Left ventricle myocardium superior (tissue), 1 donor: ENCODE measurements at regions not wholly inside any gene's neighbourhood (a gene's known extent, or its start where the extent isn't known, plus 50 kb on each side); places are given as distances from the start of the nearest gene placed in this dataset.
A peak's percentile ranks its signal among the peaks of the same experiment; 100 is the strongest.
"Not testable (repeated sequence)": the region's sequence is repeated elsewhere in the genome, so short reads cannot be mapped to it uniquely, and the experiment has no call there.

Experiments
- ATAC-seq: fragments of 200-7000 bp; cut with Tn5 transposase; one replicate; pipeline ENCODE4 v1.9.1; 2020; ENCODE audit warnings: mild to moderate bottlenecking, moderate library complexity
- DNase-seq: peaks from one replicate; pipeline ENCODE4 v3.0.0-alpha.2; 2020
- intact Hi-C: fragments of 100-400 bp; cut with micrococcal nuclease; formaldehyde crosslinking; loops from one replicate; pipeline ENCODE4 v1.11.0; 2022
- donor health status: DM: no; HTN: yes; CAD: no; lungs with severe emphysema.

GRCh38 chr15:44846156-44846555 is 109.8 kb downstream of the TRIM69 start:
- DNase-seq, intact Hi-C loops, ATAC-seq: not testable (repeated sequence)

GRCh38 chr15:44847555-44847954 is 108.9 kb upstream of the TERB2 start:
- DNase-seq, intact Hi-C loops, ATAC-seq: not testable (repeated sequence)

GRCh38 chr15:44848859-44849258 is 107.6 kb upstream of the TERB2 start:
- ATAC-seq, result peak; percentile 28
- intact Hi-C loops, DNase-seq: not testable (repeated sequence)

- intact Hi-C loops, DNase-seq, ATAC-seq: not testable (repeated sequence)
Observed at GRCh38 chr15:44849701-44850403, 106.6 kb upstream of the TERB2 start.

GRCh38 chr15:44853304-44853950 is 103.1 kb upstream of the TERB2 start:
- peak; percentile 57 for DNase-seq
- peak; percentile 71 for ATAC-seq
- intact Hi-C loops, result not testable (repeated sequence)

- intact Hi-C loops, ATAC-seq, DNase-seq: not testable (repeated sequence)
Observed at GRCh38 chr15:44854696-44855095, 101.8 kb upstream of the TERB2 start.

GRCh38 chr15:44856284-44856683 is 100.2 kb upstream of the TERB2 start:
- intact Hi-C loops, DNase-seq, ATAC-seq: not testable (repeated sequence)

- DNase-seq, intact Hi-C loops, ATAC-seq: not testable (repeated sequence)
Observed at GRCh38 chr15:44857164-44857710, 99.2 kb upstream of the TERB2 start.

- DNase-seq, ATAC-seq, intact Hi-C loops: not testable (repeated sequence)
Observed at GRCh38 chr15:44859088-44859487, 97.4 kb upstream of the TERB2 start.

- intact Hi-C loops, ATAC-seq, DNase-seq: not testable (repeated sequence)
Observed at GRCh38 chr15:44860168-44860567, 96.3 kb upstream of the TERB2 start.

- ATAC-seq (no peak), DNase-seq (no peak)
- intact Hi-C loops, result no loop called here
Observed at GRCh38 chr15:44861439-44861910, 95.0 kb upstream of the TERB2 start.

- intact Hi-C loops, result no loop called here
- DNase-seq (no peak), ATAC-seq (no peak)
Observed at GRCh38 chr15:44861917-44862316, 94.6 kb upstream of the TERB2 start.

- intact Hi-C loops, DNase-seq, ATAC-seq: not testable (repeated sequence)
Observed at GRCh38 chr15:44862866-44863265, 93.6 kb upstream of the TERB2 start.

- ATAC-seq, DNase-seq, intact Hi-C loops: not testable (repeated sequence)
Observed at GRCh38 chr15:44868100-44868499, 88.4 kb upstream of the TERB2 start.

- ATAC-seq, intact Hi-C loops, DNase-seq: not testable (repeated sequence)
Observed at GRCh38 chr15:44870125-44870524, 86.4 kb upstream of the TERB2 start.

GRCh38 chr15:44873103-44873502 is 83.4 kb upstream of the TERB2 start:
- intact Hi-C loops, result no loop called here
- DNase-seq, result no peak
- ATAC-seq, result no peak

GRCh38 chr15:44879066-44879465 is 77.4 kb upstream of the TERB2 start:
- intact Hi-C loops, result no loop called here
- ATAC-seq (no peak), DNase-seq (no peak)

- DNase-seq (no peak), ATAC-seq (no peak)
- intact Hi-C loops, result no loop called here
Observed at GRCh38 chr15:44882499-44882968, 74.0 kb upstream of the TERB2 start.

- DNase-seq (no peak), ATAC-seq (no peak)
- intact Hi-C loops, result no loop called here
Observed at GRCh38 chr15:44883199-44883877, 73.1 kb upstream of the TERB2 start.
